DND-41 (cell line): ENCODE measurements at regions not wholly inside any gene's neighbourhood (a gene's known extent, or its start where the extent isn't known, plus 50 kb on each side); places are given as distances from the start of the nearest gene placed in this dataset.

Experiments used
- ATAC-seq: fragments of 200-7000 bp; cut with Tn5 transposase; 3 replicates; pipeline ENCODE4 v1.9.1; 2021; ENCODE audit warnings: low read depth; ENCODE audit not compliant: insufficient read depth
- DNase-seq: peaks from one replicate; pipeline ENCODE4 v3.0.0-alpha.2; 2020
- H2AFZ ChIP-seq: 2 replicates; pipeline ENCODE4 v1.6.0; 2012; ENCODE audit warnings: low read depth, low read length
- H3K27ac ChIP-seq: 2 replicates; pipeline ENCODE4 v1.5.1; 2012; ENCODE audit warnings: low read length, inconsistent platforms
- H3K27me3 ChIP-seq: fragments of 200-600 bp; sonication (generic); 2 replicates; pipeline ENCODE4 v1.6.0; 2012; ENCODE audit warnings: low read length, mild to moderate bottlenecking, inconsistent platforms; ENCODE audit not compliant: insufficient read depth, poor library complexity
- H3K36me3 ChIP-seq: 2 replicates; pipeline ENCODE4 v1.5.1; 2012; ENCODE audit warnings: low read length, inconsistent platforms; ENCODE audit not compliant: insufficient read depth
- H3K4me1 ChIP-seq: 2 replicates; pipeline ENCODE4 v1.5.1; 2012; ENCODE audit warnings: mild to moderate bottlenecking, low read length; ENCODE audit not compliant: insufficient read depth
- H3K4me2 ChIP-seq: 2 replicates; pipeline ENCODE4 v1.6.0; 2012; ENCODE audit warnings: mild to moderate bottlenecking, moderate library complexity, low read length, inconsistent platforms; ENCODE audit not compliant: insufficient read depth
- H3K4me3 ChIP-seq, 2 experiments: fragments of 200-600 bp in 1 of 2; shearing (Covaris generic) in 1 of 2; 2 replicates each; pipeline ENCODE4 v1.5.1; 2012 to 2016; ENCODE audit warnings: inconsistent platforms in 2 of 2, low read length in 2 of 2, mild to moderate bottlenecking in 2 of 2, low read depth in 1 of 2, moderate library complexity in 1 of 2
- H3K79me2 ChIP-seq: 2 replicates; pipeline ENCODE4 v1.6.0; 2012; ENCODE audit warnings: low read length, inconsistent platforms; ENCODE audit not compliant: insufficient read depth
- H3K9ac ChIP-seq: 2 replicates; pipeline ENCODE4 v1.6.0; 2012; ENCODE audit warnings: low read depth, mild to moderate bottlenecking, inconsistent platforms, low read length, moderate library complexity
- H3K9me3 ChIP-seq: 2 replicates; pipeline ENCODE4 v1.5.1; 2012; ENCODE audit warnings: low read length, moderate library complexity, mild to moderate bottlenecking, inconsistent platforms; ENCODE audit not compliant: insufficient read depth, severe bottlenecking
- H4K20me1 ChIP-seq: 2 replicates; pipeline ENCODE4 v1.6.0; 2012; ENCODE audit warnings: low read length; ENCODE audit not compliant: insufficient read depth
- EZH2 ChIP-seq: IDR thresholded peaks from 3 replicates; pipeline ENCODE4 v1.6.1; 2012; ENCODE audit warnings: borderline replicate concordance, low read depth, mild to moderate bottlenecking, moderate library complexity, low read length, inconsistent platforms; ENCODE audit not compliant: severe bottlenecking
- TF ChIP-seq, protein P1 (sequence below): IDR thresholded peaks from 2 replicates; pipeline ENCODE4 v1.5.1; 2012; ENCODE audit warnings: borderline replicate concordance, low read length, moderate library complexity, mild to moderate bottlenecking; ENCODE audit not compliant: poor library complexity, severe bottlenecking; ENCODE audit errors: extremely low read depth

DNA sequence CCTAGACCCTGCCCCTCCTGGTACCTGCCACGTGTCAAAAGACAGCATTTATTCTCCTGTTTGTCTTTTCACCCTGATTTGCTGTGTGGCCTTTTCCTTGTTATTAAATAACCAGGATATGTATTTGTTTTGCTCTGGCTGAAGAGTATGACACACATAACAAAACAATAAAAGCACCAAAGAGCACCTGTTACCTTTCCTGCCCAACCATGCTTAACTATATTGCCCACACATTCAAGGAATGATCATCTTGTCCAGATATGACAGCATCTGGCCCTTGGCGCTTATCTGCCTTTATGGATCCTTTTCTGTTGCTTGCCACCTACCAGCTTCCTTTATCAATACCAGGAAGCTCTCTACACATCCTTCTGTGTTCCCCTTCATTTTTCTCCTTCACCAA, 357.7 kb downstream of the FGFR2 start:
- DNase-seq, result no peak
- Histone ChIP-seq H3K4me2 (no peak overlapping the region), H3K9ac (no peak overlapping the region), H3K4me1 (no peaks in the 10 kb centered on the region), H3K9me3 (peaks cover 3% of the 10 kb centered on the region), H3K27me3 (no peaks in the 10 kb centered on the region), H4K20me1 (no peaks in the 10 kb centered on the region), H2AFZ (no peak overlapping the region), H3K4me3 (no peak overlapping the region), H3K36me3 (no peaks in the 10 kb centered on the region), H3K27ac (no peak overlapping the region), H3K79me2 (no peaks in the 10 kb centered on the region)
- TF ChIP-seq EZH2, result no peak
- TF ChIP-seq, protein P1, sequence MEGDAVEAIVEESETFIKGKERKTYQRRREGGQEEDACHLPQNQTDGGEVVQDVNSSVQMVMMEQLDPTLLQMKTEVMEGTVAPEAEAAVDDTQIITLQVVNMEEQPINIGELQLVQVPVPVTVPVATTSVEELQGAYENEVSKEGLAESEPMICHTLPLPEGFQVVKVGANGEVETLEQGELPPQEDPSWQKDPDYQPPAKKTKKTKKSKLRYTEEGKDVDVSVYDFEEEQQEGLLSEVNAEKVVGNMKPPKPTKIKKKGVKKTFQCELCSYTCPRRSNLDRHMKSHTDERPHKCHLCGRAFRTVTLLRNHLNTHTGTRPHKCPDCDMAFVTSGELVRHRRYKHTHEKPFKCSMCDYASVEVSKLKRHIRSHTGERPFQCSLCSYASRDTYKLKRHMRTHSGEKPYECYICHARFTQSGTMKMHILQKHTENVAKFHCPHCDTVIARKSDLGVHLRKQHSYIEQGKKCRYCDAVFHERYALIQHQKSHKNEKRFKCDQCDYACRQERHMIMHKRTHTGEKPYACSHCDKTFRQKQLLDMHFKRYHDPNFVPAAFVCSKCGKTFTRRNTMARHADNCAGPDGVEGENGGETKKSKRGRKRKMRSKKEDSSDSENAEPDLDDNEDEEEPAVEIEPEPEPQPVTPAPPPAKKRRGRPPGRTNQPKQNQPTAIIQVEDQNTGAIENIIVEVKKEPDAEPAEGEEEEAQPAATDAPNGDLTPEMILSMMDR, result no peak
- ATAC-seq, result no peak

DNA sequence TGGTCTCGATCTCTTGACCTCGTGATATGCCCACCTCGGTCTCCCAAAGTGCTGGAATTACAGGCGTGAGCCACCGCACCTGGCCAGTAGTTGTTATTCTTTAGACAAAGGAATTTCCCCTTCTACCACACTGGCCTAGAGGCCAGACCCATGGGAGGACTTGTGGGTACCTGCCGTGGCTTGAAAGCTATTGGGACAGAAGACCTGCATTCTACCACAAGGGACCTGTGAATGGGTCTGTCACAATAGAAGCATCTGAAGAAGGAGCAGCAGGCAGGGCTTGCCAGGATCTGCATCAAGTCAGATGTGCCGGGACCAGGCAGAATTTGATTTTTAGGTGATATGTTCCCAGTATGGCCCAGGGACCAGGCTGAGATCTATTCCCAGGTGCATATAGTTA, 356.9 kb downstream of the FGFR2 start:
- H3K79me2 ChIP-seq, result no peaks in the 10 kb centered on the region
- H3K27ac ChIP-seq, result no peak overlapping the region
- DNase-seq (no peak), ATAC-seq (no peak)
- H3K4me3 ChIP-seq, result no peak overlapping the region
- H3K27me3 ChIP-seq, result no peaks in the 10 kb centered on the region
- H3K9ac ChIP-seq, result no peak overlapping the region
- H3K9me3 ChIP-seq, result no peaks in the 10 kb centered on the region
- no peaks in the 10 kb centered on the region for H3K4me1 ChIP-seq
- TF ChIP-seq EZH2, result no peak
- TF ChIP-seq, protein P1, result no peak
- no peaks in the 10 kb centered on the region for H3K36me3 ChIP-seq
- H4K20me1 ChIP-seq, result no peaks in the 10 kb centered on the region
- no peak overlapping the region for H3K4me2 ChIP-seq
- no peak overlapping the region for H2AFZ ChIP-seq

GRCh38 chr10:121242741-121243608, 355.3 kb downstream of the FGFR2 start:
- Histone ChIP-seq H3K4me2 (no peak overlapping the region), H3K36me3 (no peaks in the 10 kb centered on the region), H4K20me1 (no peaks in the 10 kb centered on the region), H3K27me3 (no peaks in the 10 kb centered on the region), H3K79me2 (no peaks in the 10 kb centered on the region), H3K4me1 (no peaks in the 10 kb centered on the region), H3K4me3 (no peak overlapping the region), H3K9me3 (no peaks in the 10 kb centered on the region), H3K9ac (no peak overlapping the region), H2AFZ (no peak overlapping the region), H3K27ac (no peak overlapping the region)
- ATAC-seq (no peak), DNase-seq (no peak)
- TF ChIP-seq, protein P1, result no peak
- no peak for TF ChIP-seq EZH2
